Vagina (tissue), 2 donors: ENCODE measurements at regions not wholly inside any gene's neighbourhood (a gene's known extent, or its start where the extent isn't known, plus 50 kb on each side); places are given as distances from the start of the nearest gene placed in this dataset.

Source experiments
- DNase-seq, 2 donors: peaks; one replicate each; pipeline ENCODE4 v3.0.0-alpha.2; 2017; ENCODE audit errors: extremely low spot score in 2 of 2
- H3K27ac ChIP-seq: fragments of 200-600 bp; sonication (generic); one replicate; pipeline ENCODE4 v1.5.1; 2019
- H3K27me3 ChIP-seq: fragments of 200-600 bp; sonication (generic); one replicate; pipeline ENCODE4 v1.5.1; 2019
- H3K36me3 ChIP-seq, 2 donors: fragments of 200-600 bp; sonication (generic); one replicate each; pipeline ENCODE4 v1.5.1; 2017 to 2019
- H3K4me1 ChIP-seq: fragments of 200-600 bp; sonication (generic); one replicate; pipeline ENCODE4 v1.5.1; 2019
- H3K4me3 ChIP-seq, 2 donors: fragments of 200-600 bp; sonication (generic); 1 replicate in 1 of 2; 2 replicates in 1 of 2; pipeline ENCODE4 v1.5.1; 2016 to 2019
- H3K9me3 ChIP-seq: fragments of 200-600 bp; sonication (generic); one replicate; pipeline ENCODE4 v1.5.1; 2019
- POLR2A ChIP-seq, 2 donors: fragments of 450-650 bp; IDR thresholded peaks; one replicate each; pipeline ENCODE4 v1.6.1; 2017; ENCODE audit warnings: antibody characterized with exemption in 2 of 2, mild to moderate bottlenecking in 2 of 2, moderate library complexity in 2 of 2
- POLR2AphosphoS5 ChIP-seq, 2 donors: sonication (generic); formaldehyde crosslinking; IDR thresholded peaks; one replicate each; pipeline ENCODE4 v1.9.0; 2017; ENCODE audit warnings: antibody characterized with exemption in 2 of 2, mild to moderate bottlenecking in 2 of 2, low read depth in 1 of 2; ENCODE audit not compliant: insufficient read depth in 1 of 2
- intact Hi-C: fragments of 100-400 bp; cut with DNase I; formaldehyde crosslinking; loops from one replicate; pipeline ENCODE4 v1.15.1; 2023
- TF ChIP-seq, protein P1 (sequence below), 3 experiments: fragments of 450-650 bp in 2 of 3; fragments of 200-600 bp in 1 of 3; sonication (generic) in 1 of 3; IDR thresholded peaks; one replicate each; pipeline ENCODE4 v1.5.1; 2017 to 2019; ENCODE audit warnings: antibody characterized with exemption in 3 of 3, mild to moderate bottlenecking in 2 of 3, moderate library complexity in 2 of 3

DNA sequence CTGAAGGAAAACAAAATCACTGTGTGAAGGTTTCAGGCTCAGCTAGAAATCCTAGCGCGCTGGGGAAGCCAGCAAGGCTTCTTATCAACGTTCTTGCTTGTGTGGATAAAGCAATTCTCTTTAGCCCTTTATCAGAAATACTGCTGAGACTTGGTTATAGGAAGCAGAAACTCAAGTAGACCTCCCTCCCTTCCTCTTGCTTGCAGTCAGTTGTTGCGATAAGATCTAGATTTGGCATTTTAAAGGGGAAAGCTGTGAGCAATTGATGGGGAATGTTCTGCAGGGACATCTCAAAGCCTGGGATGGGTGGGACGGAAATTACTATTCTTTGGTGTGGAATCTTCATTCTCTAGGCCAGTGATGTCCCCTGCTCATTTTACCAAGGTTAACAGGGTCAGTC, 76.4 kb upstream of the ANO4 start:
- TF ChIP-seq POLR2AphosphoS5 (IDR thresholded peaks at IDR 0.05; ENCODE audit: insufficient read depth in 1 of 2, low read depth in 1 of 2) = no peak
- TF ChIP-seq, protein P1, sequence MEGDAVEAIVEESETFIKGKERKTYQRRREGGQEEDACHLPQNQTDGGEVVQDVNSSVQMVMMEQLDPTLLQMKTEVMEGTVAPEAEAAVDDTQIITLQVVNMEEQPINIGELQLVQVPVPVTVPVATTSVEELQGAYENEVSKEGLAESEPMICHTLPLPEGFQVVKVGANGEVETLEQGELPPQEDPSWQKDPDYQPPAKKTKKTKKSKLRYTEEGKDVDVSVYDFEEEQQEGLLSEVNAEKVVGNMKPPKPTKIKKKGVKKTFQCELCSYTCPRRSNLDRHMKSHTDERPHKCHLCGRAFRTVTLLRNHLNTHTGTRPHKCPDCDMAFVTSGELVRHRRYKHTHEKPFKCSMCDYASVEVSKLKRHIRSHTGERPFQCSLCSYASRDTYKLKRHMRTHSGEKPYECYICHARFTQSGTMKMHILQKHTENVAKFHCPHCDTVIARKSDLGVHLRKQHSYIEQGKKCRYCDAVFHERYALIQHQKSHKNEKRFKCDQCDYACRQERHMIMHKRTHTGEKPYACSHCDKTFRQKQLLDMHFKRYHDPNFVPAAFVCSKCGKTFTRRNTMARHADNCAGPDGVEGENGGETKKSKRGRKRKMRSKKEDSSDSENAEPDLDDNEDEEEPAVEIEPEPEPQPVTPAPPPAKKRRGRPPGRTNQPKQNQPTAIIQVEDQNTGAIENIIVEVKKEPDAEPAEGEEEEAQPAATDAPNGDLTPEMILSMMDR (IDR thresholded peaks at IDR 0.05) = no peak
- no peak for TF ChIP-seq POLR2A (IDR thresholded peaks at IDR 0.05)
- Histone ChIP-seq H3K4me3 (no peak overlapping the region), H3K4me1 (no peaks in the 10 kb centered on the region), H3K36me3 (no peaks in the 10 kb centered on the region), H3K27me3 (no peaks in the 10 kb centered on the region), H3K9me3 (no peaks in the 10 kb centered on the region), H3K27ac (no peak overlapping the region)
- DNase-seq = no peak
- intact Hi-C loops = no loop called here

DNA sequence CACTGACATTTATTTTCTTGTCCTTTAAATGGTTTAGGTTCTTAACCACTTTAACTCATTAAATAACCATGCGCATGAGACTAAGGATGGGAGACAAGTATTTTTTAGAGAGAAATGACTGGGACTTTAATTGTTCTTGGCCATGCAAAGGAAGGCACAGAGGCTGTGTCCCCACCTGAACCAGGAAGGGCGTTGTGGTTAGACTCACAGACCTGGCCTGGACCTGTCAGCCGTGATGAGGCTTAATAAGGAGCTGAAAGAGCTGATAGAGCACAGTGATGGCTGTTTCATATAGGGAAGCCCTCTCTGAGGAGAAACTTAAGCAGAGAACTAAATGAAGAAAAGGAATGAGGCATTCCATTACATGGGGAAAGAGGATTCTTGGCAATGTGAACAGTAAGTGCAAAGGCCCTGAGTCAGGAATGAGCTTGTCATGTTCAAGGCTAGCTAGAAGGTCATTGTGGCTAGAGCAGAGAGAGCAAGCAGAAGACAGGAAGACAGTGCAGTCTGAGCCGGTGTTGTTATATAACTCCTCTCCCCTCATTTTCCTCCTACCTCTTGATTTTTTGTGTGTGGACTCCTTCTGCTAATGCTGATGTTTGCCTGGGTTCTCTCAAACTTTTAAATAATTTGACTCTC, 74.4 kb upstream of the ANO4 start:
- H3K4me3 ChIP-seq = no peak overlapping the region
- H3K4me1 ChIP-seq = no peaks in the 10 kb centered on the region
- TF ChIP-seq POLR2A (IDR thresholded peaks at IDR 0.05) (no peak), POLR2AphosphoS5 (IDR thresholded peaks at IDR 0.05; ENCODE audit: insufficient read depth in 1 of 2, low read depth in 1 of 2) (no peak)
- TF ChIP-seq, protein P1 (IDR thresholded peaks at IDR 0.05) = no peak
- intact Hi-C loops = no loop called here
- H3K36me3 ChIP-seq = no peaks in the 10 kb centered on the region
- no peak for DNase-seq
- H3K27me3 ChIP-seq = no peaks in the 10 kb centered on the region
- H3K27ac ChIP-seq = no peak overlapping the region
- H3K9me3 ChIP-seq = no peaks in the 10 kb centered on the region

DNA sequence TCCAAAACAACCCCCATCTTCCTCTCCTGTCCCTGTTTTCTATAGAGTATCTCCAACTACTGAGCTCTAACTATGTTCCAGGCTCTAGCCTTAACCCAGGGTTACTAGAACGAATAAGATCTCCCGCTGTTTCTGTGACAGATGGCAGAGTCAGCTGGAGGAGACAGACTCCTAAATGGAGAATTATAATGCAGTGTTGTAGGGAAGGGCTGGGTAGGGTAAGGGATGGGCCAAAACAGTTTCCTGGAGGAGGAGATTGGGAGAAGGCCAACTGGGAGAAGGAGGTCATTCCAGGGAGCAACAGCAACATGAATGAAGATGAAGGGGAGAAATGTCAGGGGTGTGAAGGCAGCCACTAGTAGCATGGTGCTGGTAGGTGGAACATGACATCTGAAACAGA, 73.4 kb upstream of the ANO4 start:
- no peak overlapping the region for H3K27ac ChIP-seq
- H3K4me1 ChIP-seq = no peaks in the 10 kb centered on the region
- no peaks in the 10 kb centered on the region for H3K36me3 ChIP-seq
- H3K4me3 ChIP-seq = no peak overlapping the region
- TF ChIP-seq, protein P1 (IDR thresholded peaks at IDR 0.05) = no peak
- TF ChIP-seq POLR2A (IDR thresholded peaks at IDR 0.05) (no peak), POLR2AphosphoS5 (IDR thresholded peaks at IDR 0.05; ENCODE audit: insufficient read depth in 1 of 2, low read depth in 1 of 2) (no peak)
- intact Hi-C loops = no loop called here
- DNase-seq = no peak
- H3K9me3 ChIP-seq = no peaks in the 10 kb centered on the region
- no peaks in the 10 kb centered on the region for H3K27me3 ChIP-seq

DNA sequence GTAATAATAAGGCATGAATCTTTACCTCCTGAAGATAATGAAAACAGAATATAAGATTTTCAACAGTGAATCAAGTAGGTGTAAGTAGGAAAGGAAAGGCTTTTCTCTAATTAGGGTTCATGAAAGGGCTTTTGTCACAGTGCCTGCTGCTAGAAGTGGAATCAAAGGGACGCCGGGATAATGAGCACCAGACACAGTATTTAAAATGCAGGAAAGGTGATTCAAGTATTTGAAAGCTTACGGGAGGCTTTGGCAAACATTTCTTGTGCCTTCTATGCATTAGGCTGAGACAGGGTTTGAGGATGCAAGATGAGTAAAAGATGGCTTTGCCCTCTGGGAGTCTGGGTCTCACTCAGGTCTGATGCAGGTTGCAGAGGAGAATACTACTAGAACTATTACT, 70.5 kb upstream of the ANO4 start:
- Histone ChIP-seq H3K4me1 (no peaks in the 10 kb centered on the region), H3K36me3 (no peaks in the 10 kb centered on the region), H3K9me3 (no peaks in the 10 kb centered on the region), H3K4me3 (no peak overlapping the region), H3K27me3 (no peaks in the 10 kb centered on the region), H3K27ac (no peak overlapping the region)
- intact Hi-C loops = no loop called here
- TF ChIP-seq, protein P1 (IDR thresholded peaks at IDR 0.05) = no peak
- no peak for TF ChIP-seq POLR2A (IDR thresholded peaks at IDR 0.05)
- no peak for TF ChIP-seq POLR2AphosphoS5 (IDR thresholded peaks at IDR 0.05; ENCODE audit: insufficient read depth in 1 of 2, low read depth in 1 of 2)
- DNase-seq = no peak

DNA sequence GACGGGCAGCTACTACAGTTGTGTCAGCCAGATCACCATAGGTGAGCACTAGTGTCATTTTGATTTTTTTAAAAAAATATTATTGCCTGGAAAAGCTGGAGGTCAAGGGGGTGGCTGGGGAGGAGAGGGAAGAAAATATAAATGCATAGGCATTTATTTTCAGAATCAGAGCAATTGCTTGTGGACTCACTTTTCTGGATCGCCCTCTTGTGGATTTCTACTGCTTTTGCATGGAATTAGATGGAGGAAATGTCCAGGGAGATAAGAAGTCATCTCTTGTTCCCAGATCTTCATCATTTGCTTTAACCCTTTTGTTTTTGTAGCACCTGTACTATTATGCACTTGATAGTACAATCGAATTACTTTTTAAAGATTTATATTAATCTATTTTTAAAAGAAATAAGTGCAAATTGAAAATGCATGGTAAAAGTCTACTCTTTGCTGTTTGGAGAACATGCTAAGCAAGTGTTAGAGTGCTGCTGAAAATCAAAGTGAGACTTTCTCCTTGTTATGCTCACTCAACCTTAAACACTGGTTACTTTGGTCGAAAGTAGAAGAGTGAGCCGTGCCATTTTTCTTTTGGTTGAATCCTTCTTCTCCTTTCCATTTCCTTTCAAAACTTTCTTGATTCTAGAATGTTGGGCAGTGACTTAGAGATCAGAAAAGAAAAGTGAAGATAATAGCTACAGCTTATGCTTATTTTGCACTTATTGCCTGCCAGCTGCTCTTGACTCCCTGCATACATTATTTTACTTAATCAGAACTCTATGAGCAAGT, 60.6 kb upstream of the ANO4 start:
- Histone ChIP-seq H3K9me3 (no peaks in the 10 kb centered on the region), H3K27ac (no peak overlapping the region), H3K4me3 (no peak overlapping the region), H3K36me3 (no peaks in the 10 kb centered on the region), H3K27me3 (no peaks in the 10 kb centered on the region), H3K4me1 (no peaks in the 10 kb centered on the region)
- intact Hi-C loops = no loop called here
- TF ChIP-seq, protein P1 (IDR thresholded peaks at IDR 0.05) = peak in 1 of 3 experiments; percentile 31
- TF ChIP-seq POLR2A (IDR thresholded peaks at IDR 0.05) = no peak
- no peak for TF ChIP-seq POLR2AphosphoS5 (IDR thresholded peaks at IDR 0.05; ENCODE audit: insufficient read depth in 1 of 2, low read depth in 1 of 2)
- DNase-seq = no peak
